ENCODE measurements at regions not wholly inside any gene's neighbourhood (a gene's known extent, or its start where the extent isn't known, plus 50 kb on each side); places are given as distances from the start of the nearest gene placed in this dataset.

- dilution Hi-C loops (cut with MboI; ENCODE audit: extremely low pct_ligation_motif_present, low sequenced_read_pairs): no loop called here
- H3K4me1 ChIP-seq (ENCODE audit: control insufficient read depth, extremely low read depth, insufficient read depth, low read length): no peaks in the 10 kb centered on the region
Observed at GRCh38 chr11:121794671-121795141, 321.3 kb downstream of the BLID start.

DNA sequence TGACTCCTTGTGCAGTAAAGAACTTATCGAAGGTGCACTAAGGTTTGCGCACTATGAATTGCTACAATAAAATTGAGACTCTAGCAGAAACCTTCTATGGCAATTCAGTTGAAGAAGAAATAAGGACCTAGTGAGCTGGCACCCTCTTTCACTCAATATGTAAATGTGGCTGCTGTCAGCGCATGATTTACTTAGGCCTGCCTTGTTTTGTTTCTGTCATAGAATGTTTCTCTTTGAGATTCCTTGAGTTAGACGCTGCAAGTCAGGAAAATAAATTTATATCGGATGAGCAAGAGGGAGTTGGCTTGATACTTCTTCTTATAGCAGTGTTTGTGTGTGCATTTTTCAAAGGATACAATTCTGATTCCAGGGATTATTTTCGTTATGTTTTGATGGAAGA is 322.1 kb downstream of the BLID start:
- H3K9me3 ChIP-seq (ENCODE audit: control insufficient read depth, low read depth, low read length): no peaks in the 10 kb centered on the region
- DNase-seq (ENCODE audit: low read depth, low spot score): no peak
- no peaks in the 10 kb centered on the region for H3K9me1 ChIP-seq (ENCODE audit: control insufficient read depth, extremely low read depth, insufficient read depth, low read length)
- H3K27me3 ChIP-seq (ENCODE audit: control insufficient read depth, extremely low read depth, insufficient read depth, low read length): no peaks in the 10 kb centered on the region
- no peak overlapping the region for H3K4me2 ChIP-seq (ENCODE audit: control insufficient read depth, extremely low read depth, insufficient read depth, low read depth, low read length)
- no peak overlapping the region for H3K4me3 ChIP-seq (ENCODE audit: control insufficient read depth in 2 of 3, extremely low read depth in 1 of 3, insufficient read depth in 2 of 3, low read depth in 1 of 3, low read length in 3 of 3)
- no peaks in the 10 kb centered on the region for H3K36me3 ChIP-seq (ENCODE audit: control insufficient read depth in 2 of 2, extremely low read depth in 1 of 2, insufficient read depth in 2 of 2, low read length in 2 of 2)
- H4K20me1 ChIP-seq (ENCODE audit: control insufficient read depth, extremely low read depth, insufficient read depth, low read length): no peaks in the 10 kb centered on the region
- H3K79me2 ChIP-seq (ENCODE audit: control insufficient read depth, insufficient read depth, low read length): no peaks in the 10 kb centered on the region
- dilution Hi-C loops (cut with MboI; ENCODE audit: extremely low pct_ligation_motif_present, low sequenced_read_pairs): no loop called here
- no peak for FAIRE-seq
- H3K4me1 ChIP-seq (ENCODE audit: control insufficient read depth, extremely low read depth, insufficient read depth, low read length): no peaks in the 10 kb centered on the region
- H2AFZ ChIP-seq (ENCODE audit: control insufficient read depth, low read length): no peak overlapping the region
- no peak overlapping the region for H3K27ac ChIP-seq (ENCODE audit: control insufficient read depth, insufficient read depth, low read length)
- TF ChIP-seq, protein P1, sequence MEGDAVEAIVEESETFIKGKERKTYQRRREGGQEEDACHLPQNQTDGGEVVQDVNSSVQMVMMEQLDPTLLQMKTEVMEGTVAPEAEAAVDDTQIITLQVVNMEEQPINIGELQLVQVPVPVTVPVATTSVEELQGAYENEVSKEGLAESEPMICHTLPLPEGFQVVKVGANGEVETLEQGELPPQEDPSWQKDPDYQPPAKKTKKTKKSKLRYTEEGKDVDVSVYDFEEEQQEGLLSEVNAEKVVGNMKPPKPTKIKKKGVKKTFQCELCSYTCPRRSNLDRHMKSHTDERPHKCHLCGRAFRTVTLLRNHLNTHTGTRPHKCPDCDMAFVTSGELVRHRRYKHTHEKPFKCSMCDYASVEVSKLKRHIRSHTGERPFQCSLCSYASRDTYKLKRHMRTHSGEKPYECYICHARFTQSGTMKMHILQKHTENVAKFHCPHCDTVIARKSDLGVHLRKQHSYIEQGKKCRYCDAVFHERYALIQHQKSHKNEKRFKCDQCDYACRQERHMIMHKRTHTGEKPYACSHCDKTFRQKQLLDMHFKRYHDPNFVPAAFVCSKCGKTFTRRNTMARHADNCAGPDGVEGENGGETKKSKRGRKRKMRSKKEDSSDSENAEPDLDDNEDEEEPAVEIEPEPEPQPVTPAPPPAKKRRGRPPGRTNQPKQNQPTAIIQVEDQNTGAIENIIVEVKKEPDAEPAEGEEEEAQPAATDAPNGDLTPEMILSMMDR (optimal IDR thresholded peaks at IDR 0.05 in 1 of 3, IDR thresholded peaks at IDR 0.05 in 1 of 3, conservative IDR thresholded peaks at IDR 0.05 in 1 of 3; ENCODE audit: extremely low read depth in 1 of 3, insufficient read depth in 2 of 3, low read length in 3 of 3): no peak
- no peak for TF ChIP-seq EZH2 (IDR thresholded peaks at IDR 0.05; ENCODE audit: low read length)
- no peak overlapping the region for H3K9ac ChIP-seq (ENCODE audit: control insufficient read depth, extremely low read depth, insufficient read depth, low read length)

More at GRCh38 chr11:121794671-121795141, 321.3 kb downstream of the BLID start:
- Histone ChIP-seq H3K4me3 (ENCODE audit: control insufficient read depth in 2 of 3, extremely low read depth in 1 of 3, insufficient read depth in 2 of 3, low read depth in 1 of 3, low read length in 3 of 3) (no peak overlapping the region), H3K27me3 (ENCODE audit: control insufficient read depth, extremely low read depth, insufficient read depth, low read length) (no peaks in the 10 kb centered on the region), H2AFZ (ENCODE audit: control insufficient read depth, low read length) (no peak overlapping the region), H3K4me2 (ENCODE audit: control insufficient read depth, extremely low read depth, insufficient read depth, low read depth, low read length) (no peak overlapping the region), H3K9me1 (ENCODE audit: control insufficient read depth, extremely low read depth, insufficient read depth, low read length) (no peaks in the 10 kb centered on the region), H3K27ac (ENCODE audit: control insufficient read depth, insufficient read depth, low read length) (no peak overlapping the region), H4K20me1 (ENCODE audit: control insufficient read depth, extremely low read depth, insufficient read depth, low read length) (no peaks in the 10 kb centered on the region), H3K9me3 (ENCODE audit: control insufficient read depth, low read depth, low read length) (no peaks in the 10 kb centered on the region), H3K9ac (ENCODE audit: control insufficient read depth, extremely low read depth, insufficient read depth, low read length) (no peak overlapping the region), H3K36me3 (ENCODE audit: control insufficient read depth in 2 of 2, extremely low read depth in 1 of 2, insufficient read depth in 2 of 2, low read length in 2 of 2) (no peaks in the 10 kb centered on the region), H3K79me2 (ENCODE audit: control insufficient read depth, insufficient read depth, low read length) (no peaks in the 10 kb centered on the region)
- TF ChIP-seq EZH2 (IDR thresholded peaks at IDR 0.05; ENCODE audit: low read length): no peak
- TF ChIP-seq, protein P1 (optimal IDR thresholded peaks at IDR 0.05 in 1 of 3, IDR thresholded peaks at IDR 0.05 in 1 of 3, conservative IDR thresholded peaks at IDR 0.05 in 1 of 3; ENCODE audit: extremely low read depth in 1 of 3, insufficient read depth in 2 of 3, low read length in 3 of 3): no peak
- DNase-seq (ENCODE audit: low read depth, low spot score) (no peak), FAIRE-seq (no peak)

Data from keratinocyte (primary cell).